ENCODE measurements at regions not wholly inside any gene's neighbourhood (a gene's known extent, or its start where the extent isn't known, plus 50 kb on each side); places are given as distances from the start of the nearest gene placed in this dataset.

DNA sequence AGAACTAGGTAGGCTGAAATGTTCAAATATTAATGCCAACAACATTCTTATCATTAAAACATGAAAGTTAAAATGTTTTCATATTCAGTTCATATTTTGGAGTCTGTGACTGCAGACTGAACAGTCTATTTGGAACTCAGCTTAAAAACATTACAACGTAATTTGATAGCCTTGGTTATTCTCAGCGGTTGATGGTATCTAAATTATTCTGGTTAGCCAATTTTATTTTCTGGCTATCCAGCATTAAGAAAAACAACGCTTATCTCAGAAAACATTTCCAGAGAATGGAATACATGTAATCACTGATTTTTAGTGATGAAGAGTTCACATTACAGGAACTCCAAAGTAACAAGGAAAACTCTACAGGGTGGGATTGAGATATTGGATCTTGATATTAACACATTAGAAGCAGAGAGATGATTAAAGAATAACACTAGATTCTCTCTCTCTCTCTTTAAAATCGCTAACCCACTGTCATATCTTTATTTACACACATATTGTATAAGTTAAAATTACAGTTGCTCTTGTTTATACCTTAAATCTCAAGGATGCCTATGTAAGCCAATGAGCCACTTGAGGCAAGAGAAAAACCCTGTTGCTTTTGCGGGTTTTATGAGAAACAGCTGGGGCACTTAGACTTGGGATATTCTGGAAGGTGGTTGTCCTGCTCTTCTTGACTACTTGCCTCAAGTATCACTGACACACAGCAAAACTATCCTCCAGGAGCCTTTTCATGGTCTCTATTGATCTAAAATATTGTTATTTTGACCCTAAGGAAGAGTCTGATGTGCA is 84.9 kb downstream of the ICOS start:
- Histone ChIP-seq H3K27ac (ENCODE audit: control insufficient read depth, insufficient read depth, low read length) (no peak overlapping the region), H4K20me1 (ENCODE audit: control insufficient read depth, extremely low read depth, insufficient read depth, low read length) (no peaks in the 10 kb centered on the region)
- no peak for FAIRE-seq

DNA sequence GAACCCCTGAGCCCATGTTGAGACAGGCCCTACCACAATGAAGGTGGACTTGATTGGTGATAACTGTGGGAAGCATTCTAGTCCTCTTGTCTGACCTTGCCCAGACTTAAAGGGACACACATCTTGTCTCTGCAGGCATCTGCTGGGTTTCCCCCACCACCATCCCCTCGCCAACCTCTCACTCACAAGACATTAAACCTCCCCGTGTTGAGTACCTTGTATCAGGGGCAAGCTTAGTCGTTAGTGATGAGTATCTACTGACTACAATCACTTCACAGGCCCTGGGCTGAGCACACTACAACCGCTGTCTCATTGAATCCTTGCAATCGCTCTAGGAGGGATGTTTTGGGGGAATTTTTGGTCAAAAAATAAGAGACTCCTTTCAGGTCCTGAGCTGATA is 86.0 kb downstream of the ICOS start:
- DNase-seq (ENCODE audit: low read depth, low spot score) = no peak
- no peak for FAIRE-seq
- TF ChIP-seq, protein P1, sequence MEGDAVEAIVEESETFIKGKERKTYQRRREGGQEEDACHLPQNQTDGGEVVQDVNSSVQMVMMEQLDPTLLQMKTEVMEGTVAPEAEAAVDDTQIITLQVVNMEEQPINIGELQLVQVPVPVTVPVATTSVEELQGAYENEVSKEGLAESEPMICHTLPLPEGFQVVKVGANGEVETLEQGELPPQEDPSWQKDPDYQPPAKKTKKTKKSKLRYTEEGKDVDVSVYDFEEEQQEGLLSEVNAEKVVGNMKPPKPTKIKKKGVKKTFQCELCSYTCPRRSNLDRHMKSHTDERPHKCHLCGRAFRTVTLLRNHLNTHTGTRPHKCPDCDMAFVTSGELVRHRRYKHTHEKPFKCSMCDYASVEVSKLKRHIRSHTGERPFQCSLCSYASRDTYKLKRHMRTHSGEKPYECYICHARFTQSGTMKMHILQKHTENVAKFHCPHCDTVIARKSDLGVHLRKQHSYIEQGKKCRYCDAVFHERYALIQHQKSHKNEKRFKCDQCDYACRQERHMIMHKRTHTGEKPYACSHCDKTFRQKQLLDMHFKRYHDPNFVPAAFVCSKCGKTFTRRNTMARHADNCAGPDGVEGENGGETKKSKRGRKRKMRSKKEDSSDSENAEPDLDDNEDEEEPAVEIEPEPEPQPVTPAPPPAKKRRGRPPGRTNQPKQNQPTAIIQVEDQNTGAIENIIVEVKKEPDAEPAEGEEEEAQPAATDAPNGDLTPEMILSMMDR (optimal IDR thresholded peaks at IDR 0.05 in 1 of 3, IDR thresholded peaks at IDR 0.05 in 1 of 3, conservative IDR thresholded peaks at IDR 0.05 in 1 of 3; ENCODE audit: extremely low read depth in 1 of 3, insufficient read depth in 2 of 3, low read length in 3 of 3) = no peak
- TF ChIP-seq EZH2 (IDR thresholded peaks at IDR 0.05; ENCODE audit: low read length) = no peak
- H4K20me1 ChIP-seq (ENCODE audit: control insufficient read depth, extremely low read depth, insufficient read depth, low read length) = no peaks in the 10 kb centered on the region
- dilution Hi-C loops (cut with MboI; ENCODE audit: extremely low pct_ligation_motif_present, low sequenced_read_pairs) = no loop called here
- peaks cover 17% of the 10 kb centered on the region for H3K4me1 ChIP-seq (ENCODE audit: control insufficient read depth, extremely low read depth, insufficient read depth, low read length)
- H2AFZ ChIP-seq (ENCODE audit: control insufficient read depth, low read length) = no peak overlapping the region
- H3K9ac ChIP-seq (ENCODE audit: control insufficient read depth, extremely low read depth, insufficient read depth, low read length) = no peak overlapping the region
- H3K27me3 ChIP-seq (ENCODE audit: control insufficient read depth, extremely low read depth, insufficient read depth, low read length) = no peaks in the 10 kb centered on the region
- no peak overlapping the region for H3K4me3 ChIP-seq (ENCODE audit: control insufficient read depth in 2 of 3, extremely low read depth in 1 of 3, insufficient read depth in 2 of 3, low read depth in 1 of 3, low read length in 3 of 3)
- H3K9me1 ChIP-seq (ENCODE audit: control insufficient read depth, extremely low read depth, insufficient read depth, low read length) = no peaks in the 10 kb centered on the region
- no peaks in the 10 kb centered on the region for H3K36me3 ChIP-seq (ENCODE audit: control insufficient read depth in 2 of 2, extremely low read depth in 1 of 2, insufficient read depth in 2 of 2, low read length in 2 of 2)
- H3K4me2 ChIP-seq (ENCODE audit: control insufficient read depth, extremely low read depth, insufficient read depth, low read depth, low read length) = no peak overlapping the region
- no peaks in the 10 kb centered on the region for H3K9me3 ChIP-seq (ENCODE audit: control insufficient read depth, low read depth, low read length)
- no peak overlapping the region for H3K27ac ChIP-seq (ENCODE audit: control insufficient read depth, insufficient read depth, low read length)
- no peaks in the 10 kb centered on the region for H3K79me2 ChIP-seq (ENCODE audit: control insufficient read depth, insufficient read depth, low read length)

More for the DNA sequence above, 84.9 kb downstream of the ICOS start:
- dilution Hi-C loops (cut with MboI; ENCODE audit: extremely low pct_ligation_motif_present, low sequenced_read_pairs) = no loop called here
- H3K9me3 ChIP-seq (ENCODE audit: control insufficient read depth, low read depth, low read length) = no peaks in the 10 kb centered on the region
- no peak for DNase-seq (ENCODE audit: low read depth, low spot score)
- no peaks in the 10 kb centered on the region for H3K27me3 ChIP-seq (ENCODE audit: control insufficient read depth, extremely low read depth, insufficient read depth, low read length)
- H3K4me2 ChIP-seq (ENCODE audit: control insufficient read depth, extremely low read depth, insufficient read depth, low read depth, low read length) = no peak overlapping the region
- no peaks in the 10 kb centered on the region for H3K79me2 ChIP-seq (ENCODE audit: control insufficient read depth, insufficient read depth, low read length)
- no peaks in the 10 kb centered on the region for H3K9me1 ChIP-seq (ENCODE audit: control insufficient read depth, extremely low read depth, insufficient read depth, low read length)
- H3K4me1 ChIP-seq (ENCODE audit: control insufficient read depth, extremely low read depth, insufficient read depth, low read length) = peaks cover 11% of the 10 kb centered on the region
- TF ChIP-seq, protein P1 (optimal IDR thresholded peaks at IDR 0.05 in 1 of 3, IDR thresholded peaks at IDR 0.05 in 1 of 3, conservative IDR thresholded peaks at IDR 0.05 in 1 of 3; ENCODE audit: extremely low read depth in 1 of 3, insufficient read depth in 2 of 3, low read length in 3 of 3) = no peak
- no peak for TF ChIP-seq EZH2 (IDR thresholded peaks at IDR 0.05; ENCODE audit: low read length)
- no peak overlapping the region for H3K9ac ChIP-seq (ENCODE audit: control insufficient read depth, extremely low read depth, insufficient read depth, low read length)
- H3K36me3 ChIP-seq (ENCODE audit: control insufficient read depth in 2 of 2, extremely low read depth in 1 of 2, insufficient read depth in 2 of 2, low read length in 2 of 2) = no peaks in the 10 kb centered on the region
- no peak overlapping the region for H3K4me3 ChIP-seq (ENCODE audit: control insufficient read depth in 2 of 3, extremely low read depth in 1 of 3, insufficient read depth in 2 of 3, low read depth in 1 of 3, low read length in 3 of 3)
- no peak overlapping the region for H2AFZ ChIP-seq (ENCODE audit: control insufficient read depth, low read length)

Measured in keratinocyte (primary cell).